Esophagus muscularis mucosa (tissue), 4 donors: ENCODE measurements at regions not wholly inside any gene's neighbourhood (a gene's known extent, or its start where the extent isn't known, plus 50 kb on each side); places are given as distances from the start of the nearest gene placed in this dataset.

ENCODE experiments used
- DNase-seq: peaks from one replicate; pipeline ENCODE4 v3.0.0-alpha.2; 2017; ENCODE audit errors: extremely low spot score
- H3K27ac ChIP-seq, 4 donors: fragments of 200-600 bp; sonication (generic); replicated peaks in 1 of 4; 1 replicate in 3 of 4; 2 replicates in 1 of 4; pipeline ENCODE4 v1.5.1; 2016 to 2019; ENCODE audit warnings: mild to moderate bottlenecking in 1 of 4
- H3K27me3 ChIP-seq, 4 donors: fragments of 200-600 bp; sonication (generic); one replicate each; pipeline versions ENCODE4 v1.5.1 to v1.6.0; 2016 to 2019
- H3K36me3 ChIP-seq, 4 donors: fragments of 200-600 bp; sonication (generic); one replicate each; pipeline ENCODE4 v1.5.1; 2016 to 2019
- H3K4me1 ChIP-seq, 4 donors: fragments of 200-600 bp; sonication (generic); one replicate each; pipeline ENCODE4 v1.5.1; 2016 to 2019
- H3K4me3 ChIP-seq, 4 donors: fragments of 200-600 bp; sonication (generic); 1 replicate in 2 of 4; 2 replicates in 2 of 4; pipeline ENCODE4 v1.5.1; 2016 to 2019; ENCODE audit warnings: mild to moderate bottlenecking in 4 of 4, moderate library complexity in 1 of 4
- H3K9me3 ChIP-seq, 4 donors: fragments of 200-600 bp; sonication (generic); 1 replicate in 3 of 4; 2 replicates in 1 of 4; pipeline ENCODE4 v1.5.1; 2016 to 2019
- CTCF ChIP-seq, 3 experiments: fragments of 200-600 bp in 2 of 3; fragments of 450-650 bp in 1 of 3; sonication (generic) in 2 of 3; IDR thresholded peaks; one replicate each; pipeline ENCODE4 v1.5.1; 2017 to 2019; ENCODE audit warnings: antibody characterized with exemption in 3 of 3, mild to moderate bottlenecking in 2 of 3, moderate library complexity in 1 of 3
- EP300 ChIP-seq: sonication (generic); formaldehyde crosslinking; IDR thresholded peaks from one replicate; pipeline ENCODE4 v1.6.1; 2017; ENCODE audit warnings: antibody characterized with exemption
- POLR2A ChIP-seq: fragments of 450-650 bp; IDR thresholded peaks from one replicate; pipeline ENCODE4 v1.6.1; 2017; ENCODE audit warnings: antibody characterized with exemption, moderate library complexity, mild to moderate bottlenecking, low read depth
- POLR2AphosphoS5 ChIP-seq, 2 donors: sonication (generic); formaldehyde crosslinking; IDR thresholded peaks; one replicate each; pipeline ENCODE4 v1.6.1; 2017; ENCODE audit warnings: antibody characterized with exemption in 2 of 2
- WGBS: methylation state at CpG from one replicate; pipeline ENCODE4 v1.1.5; 2018; 5-methylcytosine and 5-hydroxymethylcytosine counted together
- intact Hi-C: fragments of 100-400 bp; cut with DNase I; formaldehyde crosslinking; loops from one replicate; pipeline ENCODE4 v1.15.1; 2023

- H3K36me3 ChIP-seq: no peaks in the 10 kb centered on the region
- TF ChIP-seq EP300: no peak
- no peak for TF ChIP-seq POLR2AphosphoS5 (IDR thresholded peaks at IDR 0.05)
- no peak for TF ChIP-seq CTCF (IDR thresholded peaks at IDR 0.05)
- no peak for TF ChIP-seq POLR2A
- WGBS: 52% methylated on average over 2 of the region's 2 CpGs
- no peak overlapping the region for H3K4me3 ChIP-seq
- peaks cover 0 to 9% (median 4%) of the 10 kb centered on the region in 4 donors for H3K9me3 ChIP-seq
- intact Hi-C loops: no loop called here
- no peak overlapping the region for H3K27ac ChIP-seq
- DNase-seq: peak; percentile 62
- no peaks in the 10 kb centered on the region for H3K4me1 ChIP-seq
- H3K27me3 ChIP-seq: peaks cover 0 to 34% (median 0%) of the 10 kb centered on the region in 4 donors
These were observed 571.2 kb downstream of the TBC1D22A start for GRCh38 chr22:47333625-47334024.

GRCh38 chr22:47332246-47332980 lies 570.0 kb downstream of the TBC1D22A start:
- no peaks in the 10 kb centered on the region for H3K36me3 ChIP-seq
- H3K27me3 ChIP-seq: peaks cover 0 to 41% (median 0%) of the 10 kb centered on the region in 4 donors
- DNase-seq: peak; percentile 68
- intact Hi-C loops: no loop called here
- H3K4me3 ChIP-seq: no peak overlapping the region
- H3K4me1 ChIP-seq: no peaks in the 10 kb centered on the region
- TF ChIP-seq EP300: no peak
- 95% methylated on average over 14 of the region's 14 CpGs for WGBS
- H3K9me3 ChIP-seq: peaks cover 0 to 9% (median 4%) of the 10 kb centered on the region in 4 donors
- H3K27ac ChIP-seq: no peak overlapping the region

- Histone ChIP-seq H3K4me1 (no peaks in the 10 kb centered on the region), H3K4me3 (no peak overlapping the region), H3K36me3 (no peaks in the 10 kb centered on the region), H3K27me3 (peaks cover 0 to 41% (median 0%) of the 10 kb centered on the region in 4 donors), H3K9me3 (peaks cover 0 to 9% (median 4%) of the 10 kb centered on the region in 4 donors), H3K27ac (no peak overlapping the region)
- TF ChIP-seq CTCF (IDR thresholded peaks at IDR 0.05): no peak
- no peak for TF ChIP-seq EP300
- TF ChIP-seq POLR2AphosphoS5 (IDR thresholded peaks at IDR 0.05): no peak
- TF ChIP-seq POLR2A: no peak
- peak; percentile 79 for DNase-seq
- intact Hi-C loops: no loop called here
- 92% methylated on average over 8 of the region's 8 CpGs for WGBS
These were observed 569.3 kb downstream of the TBC1D22A start for GRCh38 chr22:47331750-47332149.

GRCh38 chr22:47329727-47330650 lies 567.5 kb downstream of the TBC1D22A start:
- intact Hi-C loops: no loop called here
- WGBS: 77% methylated on average over 17 of the region's 18 CpGs
- Histone ChIP-seq H3K27me3 (peaks cover 0 to 48% (median 0%) of the 10 kb centered on the region in 4 donors), H3K9me3 (peaks cover 0 to 9% (median 4%) of the 10 kb centered on the region in 4 donors), H3K4me3 (no peak overlapping the region), H3K36me3 (no peaks in the 10 kb centered on the region), H3K4me1 (no peaks in the 10 kb centered on the region), H3K27ac (no peak overlapping the region)
- peak; percentile 57 for DNase-seq
- TF ChIP-seq EP300 (no peak), CTCF (IDR thresholded peaks at IDR 0.05) (no peak), POLR2AphosphoS5 (IDR thresholded peaks at IDR 0.05) (no peak), POLR2A (no peak)
